A549 (cell line): ENCODE measurements at regions not wholly inside any gene's neighbourhood (a gene's known extent, or its start where the extent isn't known, plus 50 kb on each side); places are given as distances from the start of the nearest gene placed in this dataset.

Experiments
- ATAC-seq, 2 experiments: fragments of 200-7000 bp in 1 of 2; fragments of >200 bp in 1 of 2; cut with Nextera tagmentation in 1 of 2; cut with Tn5 transposase in 1 of 2; 3 replicates each; pipeline versions ENCODE4 v1.8.0 to v1.9.1; 2018 to 2020; ENCODE audit warnings: mild to moderate bottlenecking in 1 of 2, moderate library complexity in 1 of 2
- CTCF ChIA-PET: fragments of 300-600 bp; sonication (Branson Sonifier 250); formaldehyde crosslinking; extraction: SDS; loops from one replicate; lab custom pipeline; 2021; ENCODE audit warnings: antibody characterized with exemption, inconsistent platforms; lab: Yijun Ruan, JAX
- POLR2A ChIA-PET: fragments of 350-600 bp; formaldehyde crosslinking; extraction: SDS; loops from one replicate; lab custom pipeline; 2021; ENCODE audit warnings: antibody characterized with exemption, inconsistent platforms; lab: Yijun Ruan, JAX
- DNase-seq, 2 experiments: peaks; one replicate each; pipeline versions ENCODE4 v3.0.0 to v3.0.0-alpha.2; 2011 to 2016; ENCODE audit warnings: low read depth in 1 of 2, low spot score in 1 of 2
- FAIRE-seq: peaks from 2 replicates; lab custom pipeline; 2011; peaks lifted over from hg19 to GRCh38; lab: Jason Lieb, UNC
- H3K27ac ChIP-seq, 2 experiments: fragments of >200 bp; sonication (Bioruptor Twin); formaldehyde crosslinking; 3 replicates each; pipeline ENCODE4 v1.5.1; 2016 to 2017
- H3K4me1 ChIP-seq: fragments of >200 bp; sonication (Bioruptor Twin); formaldehyde crosslinking; 3 replicates; pipeline ENCODE4 v1.6.1; 2016
- H3K4me2 ChIP-seq: fragments of >200 bp; sonication (Bioruptor Twin); formaldehyde crosslinking; 3 replicates; pipeline ENCODE4 v1.6.1; 2016
- H3K4me3 ChIP-seq: fragments of >200 bp; sonication (Bioruptor Twin); formaldehyde crosslinking; 3 replicates; pipeline ENCODE4 v1.5.1; 2016
- H3K9me3 ChIP-seq: fragments of >200 bp; sonication (Bioruptor Twin); formaldehyde crosslinking; 3 replicates; pipeline ENCODE4 v1.6.1; 2016
- CHD4 ChIP-seq: fragments of 200-600 bp; sonication (generic); IDR thresholded peaks from 2 replicates; pipeline ENCODE4 v1.6.1; 2016; ENCODE audit warnings: antibody characterized with exemption, mild to moderate bottlenecking, borderline replicate concordance
- EHF ChIP-seq: fragments of 250-450 bp; sonication (Bioruptor Pico); IDR thresholded peaks from 2 replicates; pipeline ENCODE4 v1.5.0; 2020; ENCODE audit warnings: mild to moderate bottlenecking
- EP300 ChIP-seq, 2 experiments: fragments of >200 bp; sonication (Bioruptor Twin); formaldehyde crosslinking; IDR thresholded peaks; 2 replicates in 1 of 2; 3 replicates in 1 of 2; pipeline ENCODE4 v1.6.1; 2016 to 2017
- FOSB ChIP-seq: fragments of 250-450 bp; sonication (Bioruptor Pico); IDR thresholded peaks from 2 replicates; pipeline ENCODE4 v1.5.0; 2020; ENCODE audit warnings: mild to moderate bottlenecking, moderate library complexity
- FOXS1 ChIP-seq: fragments of 250-450 bp; sonication (Bioruptor Pico); IDR thresholded peaks from 2 replicates; pipeline ENCODE4 v1.5.0; 2020; ENCODE audit warnings: mild to moderate bottlenecking, moderate library complexity
- GATA3 ChIP-seq: IDR thresholded peaks from 2 replicates; pipeline ENCODE4 v1.6.1; 2012; ENCODE audit warnings: borderline replicate concordance
- HEYL ChIP-seq: fragments of 250-450 bp; sonication (Bioruptor Pico); IDR thresholded peaks from 2 replicates; pipeline ENCODE4 v1.8.0; 2021; ENCODE audit warnings: mild to moderate bottlenecking, moderate library complexity
- JUN ChIP-seq, 2 experiments: fragments of >200 bp; sonication (Bioruptor Twin); formaldehyde crosslinking; IDR thresholded peaks; 2 replicates in 1 of 2; 3 replicates in 1 of 2; pipeline ENCODE4 v1.6.1; 2016 to 2017
- MYC ChIP-seq: IDR thresholded peaks from 2 replicates; pipeline ENCODE4 v1.6.1; 2012; ENCODE audit warnings: mild to moderate bottlenecking, inconsistent platforms, low read length, improper control_type of control experiment, borderline replicate concordance
- PHF8 ChIP-seq: fragments of 200-600 bp; sonication (generic); IDR thresholded peaks from 2 replicates; pipeline ENCODE4 v1.6.1; 2016; ENCODE audit warnings: low read depth, mild to moderate bottlenecking, antibody characterized with exemption, moderate library complexity, borderline replicate concordance
- POLR2A ChIP-seq: IDR thresholded peaks from 2 replicates; pipeline ENCODE4 v1.6.1; 2012; ENCODE audit warnings: mild to moderate bottlenecking, low read length
- POLR2AphosphoS2 ChIP-seq: conservative IDR thresholded peaks from 2 replicates; pipeline ENCODE4 v1.6.1; 2012; ENCODE audit warnings: low read length, improper control_type of control experiment, inconsistent platforms
- RARB ChIP-seq: fragments of 250-450 bp; sonication (Bioruptor Pico); IDR thresholded peaks from 2 replicates; pipeline ENCODE4 v1.8.0; 2021; ENCODE audit warnings: mild to moderate bottlenecking, moderate library complexity
- RCOR1 ChIP-seq: fragments of 150-350 bp; IDR thresholded peaks from 2 replicates; pipeline ENCODE4 v1.6.1; 2014; ENCODE audit warnings: antibody characterized with exemption, low read length, low read depth
- TFCP2L1 ChIP-seq: fragments of 250-450 bp; sonication (Bioruptor Pico); IDR thresholded peaks from 2 replicates; pipeline ENCODE4 v1.5.0; 2021; ENCODE audit warnings: mild to moderate bottlenecking
- TP53 ChIP-seq: fragments of 250-450 bp; sonication (Bioruptor Pico); IDR thresholded peaks from 2 replicates; pipeline ENCODE4 v1.5.0; 2021; ENCODE audit warnings: mild to moderate bottlenecking, moderate library complexity
- ZNF302 ChIP-seq: fragments of 250-450 bp; sonication (Bioruptor Pico); IDR thresholded peaks from 2 replicates; pipeline ENCODE4 v1.9.0; 2021; ENCODE audit warnings: inconsistent platforms, mild to moderate bottlenecking, moderate library complexity
- WGBS: methylation state at CpG from one replicate; pipeline ENCODE4 v1.1.6; 2017; ENCODE audit errors: missing lambda C conversion rate; 5-methylcytosine and 5-hydroxymethylcytosine counted together
- TF ChIP-seq, protein P1 (sequence below): fragments of >200 bp; sonication (Bioruptor Twin); formaldehyde crosslinking; IDR thresholded peaks from 3 replicates; pipeline ENCODE4 v1.6.1; 2016
- TF ChIP-seq, protein P2 (sequence below): fragments of 250-450 bp; sonication (Bioruptor Pico); IDR thresholded peaks from 2 replicates; pipeline ENCODE4 v1.5.0; 2021; ENCODE audit warnings: mild to moderate bottlenecking, moderate library complexity, borderline replicate concordance
- TF ChIP-seq, protein P3 (sequence below): fragments of 150-350 bp; IDR thresholded peaks from 2 replicates; pipeline ENCODE4 v1.6.1; 2014; ENCODE audit warnings: low read depth, mild to moderate bottlenecking, low read length
- TF ChIP-seq, protein P4 (sequence below): fragments of >200 bp; sonication (Bioruptor Twin); formaldehyde crosslinking; IDR thresholded peaks from 2 replicates; pipeline ENCODE4 v1.6.1; 2016
- TF ChIP-seq, protein P5 (sequence below): fragments of 200-600 bp; sonication (generic); IDR thresholded peaks from 2 replicates; pipeline ENCODE4 v1.6.1; 2016; ENCODE audit warnings: antibody characterized with exemption, mild to moderate bottlenecking, moderate library complexity
- TF ChIP-seq, protein P6 (sequence below): fragments of 250-450 bp; sonication (Bioruptor Pico); IDR thresholded peaks from 2 replicates; pipeline ENCODE4 v1.5.0; 2020; ENCODE audit warnings: low read depth, mild to moderate bottlenecking, moderate library complexity

DNA sequence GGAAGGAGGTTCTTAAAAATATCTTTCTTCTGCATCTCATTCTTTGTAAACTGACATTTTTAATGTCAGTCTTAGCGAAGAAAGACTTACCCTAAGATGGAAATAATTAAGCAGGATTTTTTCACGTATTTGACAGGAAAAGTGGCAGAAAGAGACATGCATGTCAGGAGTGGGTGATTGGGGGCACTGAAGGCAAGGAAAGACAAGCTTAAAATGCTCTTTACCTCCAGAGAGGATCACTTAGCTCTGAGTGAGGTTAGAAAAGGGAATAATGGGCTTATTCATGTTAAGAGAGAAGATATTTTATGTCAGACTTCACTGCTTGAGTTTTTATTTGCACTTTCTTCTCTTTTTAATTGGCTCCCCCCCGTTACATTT lies 1358.2 kb upstream of the TMEM132C start:
- ATAC-seq: no peak
- TF ChIP-seq RCOR1 (no peak), HEYL (CRISPR knock-in tag) (no peak), FOXS1 (CRISPR knock-in tag) (no peak), EP300 (IDR thresholded peaks at IDR 0.05) (no peak), GATA3 (no peak), PHF8 (no peak), TP53 (CRISPR knock-in tag) (no peak), ZNF302 (CRISPR knock-in tag) (no peak), MYC (no peak), POLR2AphosphoS2 (no peak), CHD4 (no peak), FOSB (CRISPR knock-in tag) (no peak), POLR2A (no peak), RARB (CRISPR knock-in tag) (no peak)
- TF ChIP-seq, protein P1, sequence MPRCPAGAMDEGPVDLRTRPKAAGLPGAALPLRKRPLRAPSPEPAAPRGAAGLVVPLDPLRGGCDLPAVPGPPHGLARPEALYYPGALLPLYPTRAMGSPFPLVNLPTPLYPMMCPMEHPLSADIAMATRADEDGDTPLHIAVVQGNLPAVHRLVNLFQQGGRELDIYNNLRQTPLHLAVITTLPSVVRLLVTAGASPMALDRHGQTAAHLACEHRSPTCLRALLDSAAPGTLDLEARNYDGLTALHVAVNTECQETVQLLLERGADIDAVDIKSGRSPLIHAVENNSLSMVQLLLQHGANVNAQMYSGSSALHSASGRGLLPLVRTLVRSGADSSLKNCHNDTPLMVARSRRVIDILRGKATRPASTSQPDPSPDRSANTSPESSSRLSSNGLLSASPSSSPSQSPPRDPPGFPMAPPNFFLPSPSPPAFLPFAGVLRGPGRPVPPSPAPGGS: no peak
- TF ChIP-seq, protein P2, sequence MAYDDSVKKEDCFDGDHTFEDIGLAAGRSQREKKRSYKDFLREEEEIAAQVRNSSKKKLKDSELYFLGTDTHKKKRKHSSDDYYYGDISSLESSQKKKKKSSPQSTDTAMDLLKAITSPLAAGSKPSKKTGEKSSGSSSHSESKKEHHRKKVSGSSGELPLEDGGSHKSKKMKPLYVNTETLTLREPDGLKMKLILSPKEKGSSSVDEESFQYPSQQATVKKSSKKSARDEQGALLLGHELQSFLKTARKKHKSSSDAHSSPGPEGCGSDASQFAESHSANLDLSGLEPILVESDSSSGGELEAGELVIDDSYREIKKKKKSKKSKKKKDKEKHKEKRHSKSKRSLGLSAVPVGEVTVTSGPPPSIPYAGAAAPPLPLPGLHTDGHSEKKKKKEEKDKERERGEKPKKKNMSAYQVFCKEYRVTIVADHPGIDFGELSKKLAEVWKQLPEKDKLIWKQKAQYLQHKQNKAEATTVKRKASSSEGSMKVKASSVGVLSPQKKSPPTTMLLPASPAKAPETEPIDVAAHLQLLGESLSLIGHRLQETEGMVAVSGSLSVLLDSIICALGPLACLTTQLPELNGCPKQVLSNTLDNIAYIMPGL (CRISPR knock-in tag): no peak
- TF ChIP-seq, protein P3, sequence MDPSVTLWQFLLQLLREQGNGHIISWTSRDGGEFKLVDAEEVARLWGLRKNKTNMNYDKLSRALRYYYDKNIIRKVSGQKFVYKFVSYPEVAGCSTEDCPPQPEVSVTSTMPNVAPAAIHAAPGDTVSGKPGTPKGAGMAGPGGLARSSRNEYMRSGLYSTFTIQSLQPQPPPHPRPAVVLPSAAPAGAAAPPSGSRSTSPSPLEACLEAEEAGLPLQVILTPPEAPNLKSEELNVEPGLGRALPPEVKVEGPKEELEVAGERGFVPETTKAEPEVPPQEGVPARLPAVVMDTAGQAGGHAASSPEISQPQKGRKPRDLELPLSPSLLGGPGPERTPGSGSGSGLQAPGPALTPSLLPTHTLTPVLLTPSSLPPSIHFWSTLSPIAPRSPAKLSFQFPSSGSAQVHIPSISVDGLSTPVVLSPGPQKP: no peak
- TF ChIP-seq, protein P4, sequence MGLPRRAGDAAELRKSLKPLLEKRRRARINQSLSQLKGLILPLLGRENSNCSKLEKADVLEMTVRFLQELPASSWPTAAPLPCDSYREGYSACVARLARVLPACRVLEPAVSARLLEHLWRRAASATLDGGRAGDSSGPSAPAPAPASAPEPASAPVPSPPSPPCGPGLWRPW: no peak
- TF ChIP-seq, protein P5, sequence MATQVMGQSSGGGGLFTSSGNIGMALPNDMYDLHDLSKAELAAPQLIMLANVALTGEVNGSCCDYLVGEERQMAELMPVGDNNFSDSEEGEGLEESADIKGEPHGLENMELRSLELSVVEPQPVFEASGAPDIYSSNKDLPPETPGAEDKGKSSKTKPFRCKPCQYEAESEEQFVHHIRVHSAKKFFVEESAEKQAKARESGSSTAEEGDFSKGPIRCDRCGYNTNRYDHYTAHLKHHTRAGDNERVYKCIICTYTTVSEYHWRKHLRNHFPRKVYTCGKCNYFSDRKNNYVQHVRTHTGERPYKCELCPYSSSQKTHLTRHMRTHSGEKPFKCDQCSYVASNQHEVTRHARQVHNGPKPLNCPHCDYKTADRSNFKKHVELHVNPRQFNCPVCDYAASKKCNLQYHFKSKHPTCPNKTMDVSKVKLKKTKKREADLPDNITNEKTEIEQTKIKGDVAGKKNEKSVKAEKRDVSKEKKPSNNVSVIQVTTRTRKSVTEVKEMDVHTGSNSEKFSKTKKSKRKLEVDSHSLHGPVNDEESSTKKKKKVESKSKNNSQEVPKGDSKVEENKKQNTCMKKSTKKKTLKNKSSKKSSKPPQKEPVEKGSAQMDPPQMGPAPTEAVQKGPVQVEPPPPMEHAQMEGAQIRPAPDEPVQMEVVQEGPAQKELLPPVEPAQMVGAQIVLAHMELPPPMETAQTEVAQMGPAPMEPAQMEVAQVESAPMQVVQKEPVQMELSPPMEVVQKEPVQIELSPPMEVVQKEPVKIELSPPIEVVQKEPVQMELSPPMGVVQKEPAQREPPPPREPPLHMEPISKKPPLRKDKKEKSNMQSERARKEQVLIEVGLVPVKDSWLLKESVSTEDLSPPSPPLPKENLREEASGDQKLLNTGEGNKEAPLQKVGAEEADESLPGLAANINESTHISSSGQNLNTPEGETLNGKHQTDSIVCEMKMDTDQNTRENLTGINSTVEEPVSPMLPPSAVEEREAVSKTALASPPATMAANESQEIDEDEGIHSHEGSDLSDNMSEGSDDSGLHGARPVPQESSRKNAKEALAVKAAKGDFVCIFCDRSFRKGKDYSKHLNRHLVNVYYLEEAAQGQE: no peak

DNA sequence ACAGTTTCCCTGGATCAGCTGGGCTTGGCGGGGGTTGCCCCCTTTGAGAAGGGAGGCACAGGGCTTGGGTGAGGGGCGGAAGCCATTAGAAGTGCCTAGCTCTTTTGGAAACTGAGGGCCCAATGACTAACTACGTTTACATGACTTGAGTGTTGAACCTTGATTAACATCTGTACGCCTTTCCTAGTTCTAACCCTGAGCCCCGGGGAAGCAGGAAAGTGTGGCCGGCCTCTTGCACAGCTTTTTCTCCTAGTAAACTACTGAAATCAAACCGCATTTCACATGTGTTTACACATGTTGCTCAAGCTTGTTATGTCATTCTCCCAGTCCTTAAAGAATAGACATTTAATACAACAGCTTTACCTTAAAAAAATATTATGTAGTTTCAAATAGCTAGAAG lies 1356.4 kb upstream of the TMEM132C start:
- TF ChIP-seq EHF (CRISPR knock-in tag): no peak
- TF ChIP-seq, protein P6, sequence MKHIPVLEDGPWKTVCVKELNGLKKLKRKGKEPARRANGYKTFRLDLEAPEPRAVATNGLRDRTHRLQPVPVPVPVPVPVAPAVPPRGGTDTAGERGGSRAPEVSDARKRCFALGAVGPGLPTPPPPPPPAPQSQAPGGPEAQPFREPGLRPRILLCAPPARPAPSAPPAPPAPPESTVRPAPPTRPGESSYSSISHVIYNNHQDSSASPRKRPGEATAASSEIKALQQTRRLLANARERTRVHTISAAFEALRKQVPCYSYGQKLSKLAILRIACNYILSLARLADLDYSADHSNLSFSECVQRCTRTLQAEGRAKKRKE (CRISPR knock-in tag): no peak
- TF ChIP-seq TFCP2L1 (CRISPR knock-in tag): no peak
- no peak for TF ChIP-seq JUN (IDR thresholded peaks at IDR 0.05)
- POLR2A ChIA-PET: no interaction called here
- no peak overlapping the region for H3K4me3 ChIP-seq
- WGBS: 19% methylated on average over 7 of the region's 7 CpGs
- CTCF ChIA-PET: no interaction called here
- no peak overlapping the region for H3K27ac ChIP-seq
- DNase-seq: no peak
- no peak overlapping the region for H3K4me2 ChIP-seq
- no peaks in the 10 kb centered on the region for H3K9me3 ChIP-seq
- no peak for ATAC-seq
- no peak for FAIRE-seq
- no peaks in the 10 kb centered on the region for H3K4me1 ChIP-seq

More for the DNA sequence above, 1358.2 kb upstream of the TMEM132C start:
- ChIA-PET POLR2A (no interaction called here), CTCF (no interaction called here)
- no peak overlapping the region for H3K4me2 ChIP-seq
- DNase-seq: no peak
- WGBS: 19% methylated on average over 3 of the region's 3 CpGs
- no peak overlapping the region for H3K4me3 ChIP-seq
- H3K27ac ChIP-seq: no peak overlapping the region
- H3K9me3 ChIP-seq: no peaks in the 10 kb centered on the region
- FAIRE-seq: no peak
- H3K4me1 ChIP-seq: no peaks in the 10 kb centered on the region
